Myocyte (in vitro differentiated cells): ENCODE measurements at regions not wholly inside any gene's neighbourhood (a gene's known extent, or its start where the extent isn't known, plus 50 kb on each side); places are given as distances from the start of the nearest gene placed in this dataset.

Experiments used
- DNase-seq: peaks from one replicate; pipeline ENCODE4 v3.0.0-alpha.2; 2012; ENCODE audit warnings: low read depth

DNA sequence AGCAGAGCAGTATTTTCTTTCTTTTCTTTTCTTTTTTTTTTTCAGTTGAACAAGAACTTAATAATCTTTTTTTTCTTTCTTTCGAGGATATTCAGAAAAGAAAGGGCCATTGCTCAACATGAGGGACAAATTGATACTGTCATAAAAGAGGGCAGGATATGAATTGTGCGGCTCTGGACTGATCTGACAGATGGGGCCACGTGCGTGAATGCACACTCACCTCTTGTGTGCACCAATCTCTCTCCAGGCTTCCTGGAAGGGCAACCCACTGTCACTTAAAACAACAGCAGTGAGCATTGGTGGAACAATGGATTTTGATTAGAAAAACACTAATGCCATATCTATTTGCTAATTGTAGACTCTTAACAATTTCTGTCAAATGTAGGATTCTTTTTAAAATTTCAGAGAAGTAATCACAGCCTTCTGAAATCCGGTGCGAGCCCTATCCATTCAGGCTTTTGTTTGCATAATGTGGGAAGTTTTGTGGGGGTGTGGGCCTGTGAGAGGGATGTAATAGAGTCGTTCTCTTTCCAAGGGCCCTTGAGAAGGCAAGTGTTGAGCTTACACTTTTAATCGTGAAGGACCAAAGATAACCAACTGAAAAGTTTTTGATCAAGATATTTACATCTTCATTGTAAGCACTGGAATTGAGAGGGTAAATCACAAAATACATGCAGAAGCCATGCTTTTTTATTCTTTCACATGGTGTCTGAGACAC lies 298.8 kb downstream of the SP3 start:
- no peak for DNase-seq

DNA sequence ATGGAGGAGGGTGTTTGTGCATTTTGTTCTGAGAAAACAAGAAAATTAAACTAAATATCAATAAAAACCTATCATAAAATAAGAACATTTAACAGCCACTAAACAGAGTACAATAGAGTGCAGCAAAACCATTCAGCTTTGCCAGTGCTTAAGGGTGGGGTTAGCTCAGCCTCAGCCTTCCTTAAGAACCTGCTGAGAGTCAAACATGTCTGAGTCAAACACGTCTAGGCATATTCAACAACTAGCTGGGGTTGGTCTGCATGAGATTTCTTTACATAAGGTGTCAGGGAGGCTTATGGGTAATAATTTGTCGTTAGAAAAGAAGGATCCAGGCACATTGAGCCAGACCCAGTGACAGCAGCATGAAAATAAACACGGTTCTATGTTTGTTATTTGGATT lies 298.2 kb downstream of the SP3 start:
- no peak for DNase-seq

DNA sequence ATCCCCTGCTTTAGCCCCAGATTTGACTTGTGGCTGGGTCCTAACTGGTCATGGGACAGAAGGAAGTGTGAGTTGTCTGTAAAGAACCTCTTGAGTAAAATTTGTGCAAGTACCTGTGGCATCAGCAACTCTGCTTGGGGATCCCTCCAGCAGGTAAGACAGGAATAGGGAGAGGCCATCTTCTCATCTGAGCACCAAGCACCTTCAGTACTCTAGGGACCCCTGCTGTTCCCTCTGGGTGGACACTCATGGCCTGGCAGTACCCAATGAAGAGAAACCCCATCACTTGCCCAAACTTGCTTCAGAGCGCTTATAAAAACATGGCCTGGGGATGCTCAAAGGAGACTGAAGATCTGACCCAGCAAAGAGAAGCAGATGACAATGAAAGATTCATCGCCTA lies 297.8 kb downstream of the SP3 start:
- no peak for DNase-seq

DNA sequence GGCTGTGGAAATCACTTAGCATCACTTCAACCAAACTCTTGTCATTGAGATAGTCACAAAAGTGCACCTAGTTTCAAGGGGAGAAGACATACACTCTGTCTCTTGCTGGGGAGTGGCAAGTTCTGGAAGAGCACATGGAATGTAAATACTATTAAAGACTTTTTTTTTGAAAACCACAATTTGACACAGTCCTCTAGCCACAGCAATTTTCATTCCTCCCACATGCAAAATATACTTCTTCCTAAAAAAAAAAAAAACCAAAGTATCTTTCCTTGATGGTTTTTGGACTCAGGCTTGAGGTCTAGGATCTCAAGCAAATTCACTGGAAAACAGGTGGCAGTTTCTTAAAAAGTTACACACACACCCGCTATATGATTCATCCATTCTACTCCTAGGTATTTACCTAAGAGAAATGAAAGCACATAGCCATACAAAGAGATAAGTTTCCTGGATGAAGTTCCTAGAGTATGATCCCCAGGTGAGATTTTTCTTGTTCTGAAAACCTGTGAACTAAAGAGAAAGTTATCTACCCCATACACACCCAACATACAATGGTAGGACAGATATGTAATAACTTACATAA lies 295.8 kb downstream of the SP3 start:
- peak; percentile 15 for DNase-seq

DNA sequence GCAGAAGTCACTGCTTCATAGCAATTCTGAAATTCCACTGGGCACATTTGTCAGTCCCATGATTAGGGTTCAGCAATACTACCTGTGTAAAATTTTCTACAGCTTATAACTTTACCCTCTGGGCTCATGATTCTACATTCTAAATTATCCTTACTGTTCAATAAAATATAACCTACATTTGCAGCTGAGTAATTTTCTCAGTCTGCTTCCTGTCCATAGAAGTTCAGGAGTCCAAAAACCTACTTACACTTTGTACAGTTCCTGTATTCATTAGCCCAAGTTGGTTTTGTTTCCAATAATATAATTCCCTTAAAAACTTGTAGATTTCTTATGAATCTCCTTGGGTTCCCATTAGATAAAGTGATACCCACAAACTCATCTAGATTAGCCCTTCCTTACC lies 295.3 kb downstream of the SP3 start:
- no peak for DNase-seq

DNA sequence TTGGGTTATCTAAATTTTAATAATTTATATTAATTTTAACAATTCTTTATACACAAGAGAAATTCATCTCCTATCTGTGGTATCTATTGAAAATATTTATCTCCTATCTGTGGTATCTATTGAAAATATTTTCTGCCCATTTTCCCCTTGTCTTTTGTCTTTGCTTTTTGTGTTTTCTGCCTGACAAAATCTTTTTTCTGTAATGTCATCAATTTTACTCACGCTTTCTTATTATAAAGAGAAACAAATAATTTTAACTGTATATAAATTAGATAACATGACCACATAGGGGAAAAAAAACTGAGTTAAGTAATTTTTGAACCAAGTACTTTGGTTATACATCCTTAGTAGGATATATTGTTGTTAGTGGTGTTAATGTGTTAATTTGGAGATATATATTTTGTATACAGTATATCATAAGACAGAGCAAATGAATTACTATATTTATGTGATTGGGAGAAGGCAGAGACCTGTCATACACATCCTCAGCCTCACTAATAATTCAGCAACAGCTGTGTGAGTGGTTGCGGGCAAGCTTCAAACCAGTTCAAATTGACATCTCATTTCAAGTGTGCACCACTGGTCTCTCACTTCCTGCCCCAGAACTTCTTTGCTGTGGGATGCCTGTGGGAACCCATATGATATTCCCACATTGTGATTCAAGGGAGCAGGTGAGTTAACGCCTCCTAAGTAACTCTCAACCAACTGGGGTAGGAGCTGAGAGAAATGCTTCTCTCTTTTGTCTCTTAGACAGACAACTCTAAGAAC lies 292.4 kb downstream of the SP3 start:
- peak; percentile 22 for DNase-seq

DNA sequence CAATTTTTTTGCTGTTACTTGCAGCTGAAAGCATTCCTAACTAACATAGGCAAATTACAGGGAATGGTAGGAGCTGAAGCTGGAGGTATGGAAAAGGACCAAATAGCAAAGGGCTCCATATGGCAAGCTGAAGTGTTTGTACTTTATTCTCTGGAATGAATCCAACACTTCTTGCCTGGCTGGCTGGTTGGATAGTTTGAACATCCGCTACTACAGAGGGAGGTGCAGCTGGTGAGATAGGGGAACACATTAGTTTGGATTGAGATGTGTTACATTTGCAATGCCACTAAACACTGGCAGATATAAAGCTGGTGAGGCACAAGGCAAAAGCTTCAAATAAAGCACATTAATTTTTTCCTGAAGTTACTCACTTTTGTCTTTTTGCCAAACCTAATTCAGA lies 291.5 kb downstream of the SP3 start:
- no peak for DNase-seq

DNA sequence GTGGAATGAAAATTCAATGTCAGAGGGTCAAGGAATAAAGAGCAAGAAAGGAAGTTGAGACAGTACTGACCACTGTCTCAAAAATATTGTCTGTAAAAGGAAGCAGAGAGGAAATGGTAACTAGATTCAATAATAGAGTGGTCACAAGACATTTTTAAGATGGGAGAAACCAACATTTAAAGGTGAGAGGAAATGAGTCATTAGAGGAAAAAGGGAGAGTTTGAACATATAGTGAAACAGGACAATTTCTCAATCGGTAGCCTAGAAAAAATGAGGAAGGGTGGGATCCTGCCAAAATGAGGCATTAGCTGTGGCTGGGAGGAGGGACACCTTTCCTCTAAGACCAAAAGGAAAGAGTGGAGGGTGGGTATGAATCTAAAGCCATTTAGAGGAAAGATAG lies 288.5 kb downstream of the SP3 start:
- DNase-seq: no peak

DNA sequence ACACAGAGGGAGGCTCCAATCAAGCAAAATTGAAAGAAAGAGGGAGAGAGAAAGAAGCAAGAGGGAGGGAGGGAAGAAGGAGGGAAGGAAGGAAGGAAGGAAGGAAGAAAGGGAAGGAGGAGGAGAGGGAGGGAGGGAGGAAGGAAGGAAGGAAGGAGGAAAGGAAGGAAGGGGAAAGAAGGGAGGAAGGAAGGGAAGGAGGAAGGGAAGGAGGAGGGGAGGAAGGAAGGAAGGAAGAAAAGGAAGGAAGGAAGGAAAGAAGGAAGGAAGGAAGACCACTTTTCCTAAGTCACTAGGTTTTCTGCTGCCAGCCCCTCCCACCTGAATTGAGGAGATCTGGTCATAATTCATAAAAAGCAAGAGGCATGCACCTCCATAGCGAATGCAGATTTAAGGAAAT lies 287.0 kb downstream of the SP3 start:
- no peak for DNase-seq

DNA sequence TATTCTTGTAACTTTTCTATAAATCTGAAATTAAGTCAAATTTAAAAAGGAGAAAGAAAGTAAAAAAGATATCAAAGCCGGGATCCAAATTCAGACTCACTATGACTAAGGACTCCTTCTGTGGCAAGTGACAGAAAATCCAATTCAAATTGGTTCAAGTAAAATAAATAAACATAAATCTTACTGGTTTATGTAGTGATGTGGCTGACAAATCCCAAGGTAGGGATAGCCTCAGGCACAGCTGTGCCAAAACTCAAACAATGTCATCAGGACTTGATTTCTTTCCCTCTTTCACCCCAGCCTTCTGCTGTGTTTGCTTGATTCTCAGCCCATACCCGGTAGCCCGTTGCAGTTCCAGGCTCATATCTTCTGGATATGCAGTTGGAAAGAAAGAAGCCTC lies 284.6 kb downstream of the SP3 start:
- no peak for DNase-seq

DNA sequence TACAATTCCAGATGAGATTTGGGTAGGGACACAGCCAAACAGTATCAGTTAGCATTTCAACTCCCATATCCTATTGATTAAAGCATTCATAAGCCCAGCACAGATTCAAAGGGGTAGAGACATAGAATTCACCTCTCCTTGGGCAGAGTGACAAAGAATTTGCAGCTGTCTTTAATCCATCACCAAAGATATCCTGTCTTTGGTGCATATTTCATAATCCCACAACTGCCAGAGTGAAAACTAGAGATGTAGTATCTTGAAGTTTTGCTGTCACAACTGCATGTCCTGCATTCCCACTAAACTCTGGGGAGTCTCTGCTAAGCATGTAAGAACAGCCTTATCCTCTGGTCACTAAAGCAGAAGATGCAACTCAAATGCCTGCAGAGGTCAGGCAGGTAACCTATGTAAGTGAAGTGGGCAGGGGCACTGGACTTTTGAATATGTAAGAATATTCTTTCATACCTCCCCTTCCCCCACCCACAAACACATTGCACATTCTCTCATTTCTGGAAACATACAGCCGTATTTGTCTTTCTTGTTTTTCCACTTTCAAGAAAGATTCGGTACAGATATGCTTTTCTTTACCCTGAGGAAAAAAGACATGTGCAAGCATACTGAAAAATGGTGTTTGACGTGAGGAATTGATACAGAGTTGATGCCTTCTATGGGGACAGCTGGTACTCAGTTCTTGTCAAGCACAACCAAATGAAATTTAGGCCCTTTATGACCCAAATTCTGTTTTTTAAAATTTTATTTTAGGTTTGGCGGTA lies 283.1 kb downstream of the SP3 start:
- peak; percentile 55 for DNase-seq

DNA sequence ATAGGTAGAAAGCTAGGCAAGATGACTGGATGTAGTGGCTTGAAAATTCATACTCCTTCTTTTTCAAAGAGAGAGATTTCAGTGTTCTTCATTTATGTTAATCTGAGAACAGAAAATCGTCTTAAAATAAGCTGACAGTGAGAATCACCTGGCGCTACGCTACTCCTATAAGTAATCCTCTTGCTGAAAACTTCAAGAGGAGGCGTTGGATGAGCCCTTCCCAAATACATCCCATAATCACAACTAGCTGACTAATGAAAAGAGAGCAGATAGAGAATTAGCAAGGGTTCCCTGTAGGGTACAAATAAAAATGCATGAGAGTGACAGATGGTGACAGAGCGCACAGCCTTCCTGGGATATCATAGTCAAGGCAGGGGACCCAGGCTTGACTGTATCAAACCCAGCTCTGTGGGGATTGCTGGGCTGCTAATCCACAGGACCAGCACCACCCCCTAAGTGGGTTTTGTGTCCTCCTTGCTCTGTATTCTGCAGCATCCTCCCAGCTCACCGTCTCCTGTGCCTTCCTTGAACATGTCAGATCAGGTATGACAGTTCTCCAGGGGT lies 280.2 kb downstream of the SP3 start:
- no peak for DNase-seq

DNA sequence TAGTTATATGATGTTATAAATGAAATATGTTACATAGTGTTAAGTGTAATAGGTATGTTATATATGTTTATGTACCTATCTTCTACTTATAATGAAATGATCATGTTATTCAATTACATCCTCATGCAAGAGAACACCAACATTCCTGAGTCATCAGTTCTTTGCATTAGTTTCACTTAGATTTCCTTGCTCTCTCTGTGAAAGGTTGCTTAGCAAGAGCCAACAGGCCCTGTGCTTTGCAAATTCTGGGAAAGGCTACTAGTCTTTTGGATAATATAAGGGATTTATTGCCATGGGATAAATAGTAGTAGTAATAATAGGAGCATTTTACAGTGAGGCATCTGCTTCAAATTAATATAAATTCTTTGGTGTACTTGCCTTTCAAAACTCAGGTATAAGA lies 274.8 kb downstream of the SP3 start:
- no peak for DNase-seq

DNA sequence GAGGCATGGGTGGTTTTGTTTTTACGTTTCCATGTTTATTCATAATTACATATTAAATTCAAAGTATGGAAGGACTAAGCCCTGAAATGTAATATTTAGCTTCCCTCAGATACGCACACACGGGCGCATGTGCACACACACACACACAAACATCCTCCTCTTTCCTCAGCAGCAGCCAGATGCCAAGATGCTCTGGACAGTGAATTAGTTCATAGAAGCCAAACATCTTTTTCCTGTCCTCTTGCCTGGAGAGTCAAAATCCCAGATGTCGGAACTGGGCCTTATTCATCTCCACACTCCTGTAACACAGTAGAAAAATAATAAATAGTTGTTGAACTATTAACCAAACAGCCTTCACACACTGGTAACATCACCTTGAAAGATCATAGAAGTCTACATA lies 273.1 kb downstream of the SP3 start:
- DNase-seq: no peak

DNA sequence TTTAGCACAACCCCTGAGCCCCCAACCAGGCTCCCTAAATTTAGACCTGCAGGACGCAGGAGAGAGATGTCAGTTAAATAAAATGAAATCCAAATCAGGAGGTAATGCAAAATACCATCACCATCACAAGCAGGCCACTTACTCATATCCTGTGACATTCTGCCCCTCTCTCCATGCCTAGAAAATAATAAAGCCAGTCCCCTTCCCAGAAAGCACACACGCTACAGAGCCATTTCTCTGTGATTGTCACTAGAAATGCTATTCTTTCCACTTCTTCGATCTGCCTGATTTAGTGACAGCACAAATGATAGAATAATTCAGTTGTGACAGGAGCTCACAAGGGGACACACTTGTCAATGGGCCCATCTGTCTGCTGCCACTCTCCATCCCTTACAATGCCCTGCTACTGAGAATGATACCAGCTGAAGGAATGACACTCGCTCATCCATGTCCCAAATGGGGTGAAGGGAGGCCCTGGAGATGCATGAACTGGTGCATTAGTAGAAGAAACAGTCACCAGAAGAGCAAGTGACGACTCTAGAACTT lies 272.1 kb downstream of the SP3 start:
- no peak for DNase-seq

DNA sequence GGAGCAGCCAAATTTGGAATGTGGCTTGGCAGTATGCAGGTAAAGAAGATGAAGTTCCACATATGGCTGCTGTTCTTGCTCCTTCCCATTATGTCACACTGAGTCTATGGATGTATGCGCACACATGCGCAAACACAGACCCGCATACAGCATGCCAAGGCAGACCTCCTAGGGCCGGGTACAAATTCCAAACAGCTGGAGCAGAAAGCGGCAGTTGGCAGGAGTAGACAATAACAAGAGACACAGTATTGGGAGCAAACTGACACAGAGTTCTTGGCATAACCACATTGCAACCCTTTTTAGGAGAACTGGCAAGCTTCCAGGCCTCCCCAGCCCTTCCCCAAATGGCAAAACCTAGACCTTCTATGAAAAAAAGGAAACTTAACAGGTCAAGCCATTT lies 268.9 kb downstream of the SP3 start:
- DNase-seq: no peak

DNA sequence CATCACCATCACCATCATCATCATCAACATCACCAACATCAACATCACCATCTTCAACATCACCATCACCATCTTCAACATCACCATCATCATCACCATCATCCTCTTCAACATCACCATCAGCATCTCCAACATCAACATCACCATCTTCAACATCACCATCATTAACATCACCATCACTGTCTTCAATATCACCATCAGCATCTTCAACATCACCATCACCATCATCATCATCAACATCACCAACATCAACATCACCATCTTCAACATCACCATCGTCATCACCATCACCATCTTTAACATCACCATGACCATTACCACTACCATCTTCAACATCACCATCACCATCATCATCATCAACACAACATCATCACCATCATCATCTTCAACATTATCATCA lies 267.2 kb downstream of the SP3 start:
- DNase-seq: no peak

DNA sequence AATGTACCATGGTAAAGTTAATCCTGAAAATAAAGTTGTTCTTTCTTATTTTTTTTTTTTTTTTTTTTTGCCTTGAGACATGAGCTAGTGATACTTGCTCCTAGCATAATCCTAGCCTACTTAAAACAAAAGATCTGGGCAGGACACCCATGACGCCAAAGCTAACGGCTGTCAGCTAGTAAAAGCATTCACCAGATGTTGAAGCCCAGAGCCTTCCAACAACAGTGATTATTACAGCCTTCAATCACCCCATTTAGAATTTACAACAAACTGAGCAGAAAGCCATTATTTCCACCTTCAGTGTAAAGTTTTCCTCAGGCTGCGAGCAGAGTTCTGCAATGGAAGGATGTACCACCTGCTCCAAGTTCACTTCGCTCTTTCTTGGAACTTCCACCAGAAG lies 259.5 kb downstream of the SP3 start:
- no peak for DNase-seq

DNA sequence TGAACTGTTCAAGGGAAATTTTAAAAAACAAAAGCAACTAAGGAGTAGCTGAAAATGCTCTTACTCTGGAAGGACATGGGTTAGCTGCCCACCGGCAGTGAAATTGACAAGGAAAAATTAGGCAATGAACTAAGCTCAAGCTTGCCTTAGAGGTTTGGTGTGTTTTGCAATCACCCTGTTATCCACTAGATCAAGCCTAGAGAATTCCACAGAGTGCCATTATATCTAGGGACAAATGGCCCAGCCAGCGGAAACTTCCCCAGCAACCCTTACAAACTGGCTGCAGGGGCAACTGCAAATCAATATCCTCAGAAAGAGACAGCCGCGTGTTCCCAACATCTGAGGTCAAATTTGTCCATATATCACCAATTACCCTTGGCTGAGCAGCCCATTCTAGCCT lies 258.2 kb downstream of the SP3 start:
- no peak for DNase-seq

DNA sequence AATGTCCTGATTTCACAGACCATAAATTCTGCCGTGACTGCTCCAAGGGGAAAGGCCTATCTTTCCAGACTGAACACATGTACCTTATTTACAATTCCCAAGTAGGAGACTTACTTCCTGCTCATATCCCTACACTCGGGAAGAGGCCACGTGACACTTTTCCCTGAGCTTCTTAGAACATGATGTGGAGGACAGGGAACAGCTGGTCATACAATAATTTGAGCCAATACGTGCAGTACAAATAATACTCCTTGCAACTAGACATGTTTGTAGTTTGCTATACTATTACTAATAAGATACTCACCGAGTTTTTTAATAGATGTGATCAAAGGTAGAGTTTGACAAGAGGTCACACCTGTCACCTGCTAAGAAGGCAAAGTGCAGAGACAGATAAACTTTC lies 256.4 kb downstream of the SP3 start:
- DNase-seq: peak; percentile 59

DNA sequence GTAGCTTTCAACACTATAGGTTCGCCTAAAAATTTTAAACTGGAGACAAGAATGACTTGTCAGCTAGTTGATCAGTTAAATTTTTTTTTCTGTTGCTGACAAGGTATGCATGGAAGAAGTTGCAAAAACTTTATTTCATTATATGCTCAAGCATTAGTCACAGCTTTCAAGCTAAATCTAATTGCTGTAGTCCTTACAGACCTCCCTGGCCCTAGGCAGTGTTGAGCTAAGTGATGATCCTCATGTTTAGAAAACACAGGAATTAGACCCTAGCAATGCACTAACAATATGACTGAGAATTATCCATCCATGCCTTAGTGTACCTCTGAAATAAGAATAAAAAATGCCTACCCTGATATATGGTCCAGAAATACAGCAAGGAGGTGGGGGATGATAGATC lies 253.4 kb downstream of the SP3 start:
- DNase-seq: no peak
